ENCODE measurements at regions not wholly inside any gene's neighbourhood (a gene's known extent, or its start where the extent isn't known, plus 50 kb on each side); places are given as distances from the start of the nearest gene placed in this dataset.

DNA sequence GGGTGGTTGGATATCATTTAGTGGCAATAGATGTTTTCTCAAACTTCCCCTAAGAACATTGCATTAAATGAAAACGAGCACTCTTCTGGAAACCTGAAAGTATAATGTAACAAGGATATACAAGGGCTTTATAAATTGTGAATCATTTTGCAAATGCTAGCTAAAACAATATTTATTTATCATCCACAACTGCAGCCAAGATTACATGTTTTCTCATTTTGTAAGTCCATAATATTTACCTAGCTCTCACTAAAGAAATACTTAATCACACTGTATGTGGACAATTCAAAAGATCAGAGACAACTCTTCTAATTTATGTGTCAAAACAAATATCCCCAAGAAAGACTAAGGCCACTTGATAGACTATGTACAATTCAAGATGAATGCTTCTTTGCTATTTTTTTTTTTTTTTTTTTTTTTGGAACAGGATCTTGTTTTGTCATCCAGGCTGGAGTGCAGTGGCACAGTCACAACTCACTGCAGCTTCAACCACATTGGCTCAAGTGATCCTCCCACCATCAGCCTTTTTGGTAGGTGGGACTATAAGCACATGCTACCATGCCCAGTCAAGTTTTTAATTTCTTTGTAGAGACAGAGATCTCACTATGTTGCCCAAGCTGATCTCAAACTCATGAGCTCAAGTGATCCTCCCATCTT, 427.7 kb upstream of the THBS1 start:
- no peak for DNase-seq (ENCODE audit: low spot score)

- no peak for DNase-seq (ENCODE audit: low spot score)
Measured at GRCh38 chr15:39153716-39154115, 427.2 kb upstream of the THBS1 start.

- no peak for DNase-seq (ENCODE audit: low spot score)
Measured at GRCh38 chr15:39154227-39154638, 426.6 kb upstream of the THBS1 start.

DNA sequence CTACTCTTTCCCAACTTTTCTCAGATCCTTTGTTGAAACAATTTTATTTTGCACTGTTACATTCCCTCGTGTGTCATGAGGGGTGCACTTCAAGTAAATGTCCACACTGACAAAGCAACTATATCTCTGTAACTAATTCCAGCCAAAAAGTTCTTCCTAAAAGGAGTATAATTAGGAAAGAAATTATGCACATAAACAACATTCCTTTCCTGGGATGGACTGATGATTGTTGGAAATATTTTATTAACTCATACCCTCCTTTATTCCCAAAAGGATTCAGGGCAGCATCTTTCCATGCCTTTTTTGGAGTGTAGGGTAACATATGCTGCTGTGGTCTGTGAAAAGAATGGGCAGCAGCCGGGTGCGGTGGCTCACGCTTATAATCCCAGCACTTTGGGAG, 426.1 kb upstream of the THBS1 start:
- no peak for DNase-seq (ENCODE audit: low spot score)

GRCh38 chr15:39156166-39156565, 424.7 kb upstream of the THBS1 start:
- DNase-seq (ENCODE audit: low spot score) = no peak

DNA sequence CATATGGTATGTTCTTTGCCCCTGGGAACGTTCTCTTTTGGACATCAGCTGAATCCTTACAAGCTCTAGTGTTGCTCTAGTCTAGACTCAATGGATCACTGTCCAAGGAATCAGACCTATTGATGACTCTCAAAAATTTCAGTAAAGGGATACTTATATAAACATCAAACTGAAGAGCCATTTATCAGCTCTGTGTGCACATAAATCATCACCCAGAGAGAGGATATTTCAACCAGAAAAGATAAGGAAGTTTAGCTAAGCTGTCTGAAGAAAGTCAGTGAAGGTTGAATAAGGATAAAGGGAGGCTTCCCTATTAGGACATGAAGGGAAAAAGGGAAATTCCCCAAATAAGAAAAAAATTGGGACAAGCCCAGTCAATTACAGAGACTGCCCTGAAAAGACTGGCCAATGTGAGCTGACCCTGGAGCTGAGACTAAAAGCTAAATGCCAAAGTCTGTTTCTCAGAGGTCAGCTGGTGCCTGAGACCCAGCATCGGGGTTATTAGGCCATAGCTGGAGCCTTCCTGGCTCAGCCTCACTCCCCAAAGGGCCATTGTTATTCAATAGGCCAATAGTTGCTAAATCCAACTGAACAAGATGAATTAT, 424.1 kb upstream of the THBS1 start:
- no peak for DNase-seq (ENCODE audit: low spot score)

DNA sequence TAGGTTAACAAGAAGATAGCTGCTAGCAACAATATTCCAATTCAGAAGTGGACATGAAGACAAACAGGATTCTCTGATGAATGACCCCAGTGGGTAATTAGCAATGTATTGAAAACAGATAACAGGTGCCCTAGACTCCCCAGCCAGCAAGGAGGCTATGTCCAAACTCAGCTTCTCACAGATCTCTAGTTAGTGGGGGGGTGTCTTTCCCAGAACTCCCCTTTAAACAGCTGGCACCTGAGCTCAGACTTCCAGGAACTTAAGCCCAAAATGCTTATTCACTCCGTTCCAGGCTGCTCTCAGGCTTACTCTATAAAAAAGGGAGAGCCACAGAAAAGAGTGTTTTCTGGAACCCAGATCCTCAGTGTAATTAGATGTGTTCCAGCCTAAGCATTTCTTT, 423.0 kb upstream of the THBS1 start:
- DNase-seq (ENCODE audit: low spot score) = no peak

DNA sequence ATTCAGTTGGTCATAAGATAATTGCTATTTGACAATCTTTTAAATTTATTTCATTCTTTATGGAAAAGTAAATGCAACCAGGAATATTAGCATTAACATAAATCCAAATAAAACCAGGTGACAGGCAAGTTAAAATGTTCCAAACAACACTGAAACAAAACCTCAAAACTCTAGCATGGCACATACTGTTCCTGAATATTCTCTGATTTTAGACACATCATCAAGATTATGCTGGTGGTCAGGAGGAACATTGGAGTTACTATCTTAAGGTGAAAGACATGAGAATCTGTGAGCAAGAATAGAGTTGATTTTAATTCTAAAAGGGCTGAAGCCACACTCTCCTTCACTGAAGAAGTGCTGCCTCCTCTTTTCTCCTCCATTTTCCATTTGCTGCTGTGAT, 421.0 kb upstream of the THBS1 start:
- DNase-seq (ENCODE audit: low spot score) = no peak

GRCh38 chr15:39161096-39161495, 419.8 kb upstream of the THBS1 start:
- no peak for DNase-seq (ENCODE audit: low spot score)

DNA sequence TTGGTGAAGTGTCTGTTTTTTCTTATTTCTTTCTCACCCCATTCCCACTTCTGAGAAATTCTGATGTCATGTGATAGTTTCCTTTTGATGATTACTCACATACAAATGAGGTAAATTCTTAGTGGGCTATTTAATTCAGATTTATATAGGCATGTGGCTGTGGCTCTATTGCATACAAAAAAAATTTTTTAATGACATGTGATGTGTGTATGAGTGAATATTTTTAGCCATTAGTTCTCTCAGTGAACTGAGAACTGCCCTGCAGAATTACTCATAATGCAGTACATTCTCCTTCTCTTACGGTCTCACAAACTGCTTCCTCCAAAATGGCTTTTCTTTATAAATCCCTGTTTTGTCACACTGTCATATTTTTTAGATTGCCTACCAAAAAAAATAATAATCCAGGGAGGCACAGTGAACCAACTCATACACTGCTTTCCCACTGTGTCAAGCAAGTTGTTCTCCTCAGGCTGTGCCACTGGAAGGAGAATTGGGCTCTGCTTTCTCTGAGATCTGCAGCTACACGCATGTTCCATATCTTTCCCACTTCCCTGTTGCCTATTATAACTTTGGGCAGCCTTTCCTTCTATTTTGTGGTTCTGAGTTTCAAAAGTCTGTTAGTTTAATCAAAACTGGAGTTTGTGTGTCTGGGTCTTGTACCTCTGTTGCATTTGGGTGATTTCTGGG, 415.7 kb upstream of the THBS1 start:
- no peak for DNase-seq (ENCODE audit: low spot score)

GRCh38 chr15:39167164-39168058, 413.5 kb upstream of the THBS1 start:
- DNase-seq (ENCODE audit: low spot score) = no peak

- peak; percentile 97 for DNase-seq (ENCODE audit: low spot score)
Measured at GRCh38 chr15:39171944-39172368, 408.9 kb upstream of the THBS1 start.

DNA sequence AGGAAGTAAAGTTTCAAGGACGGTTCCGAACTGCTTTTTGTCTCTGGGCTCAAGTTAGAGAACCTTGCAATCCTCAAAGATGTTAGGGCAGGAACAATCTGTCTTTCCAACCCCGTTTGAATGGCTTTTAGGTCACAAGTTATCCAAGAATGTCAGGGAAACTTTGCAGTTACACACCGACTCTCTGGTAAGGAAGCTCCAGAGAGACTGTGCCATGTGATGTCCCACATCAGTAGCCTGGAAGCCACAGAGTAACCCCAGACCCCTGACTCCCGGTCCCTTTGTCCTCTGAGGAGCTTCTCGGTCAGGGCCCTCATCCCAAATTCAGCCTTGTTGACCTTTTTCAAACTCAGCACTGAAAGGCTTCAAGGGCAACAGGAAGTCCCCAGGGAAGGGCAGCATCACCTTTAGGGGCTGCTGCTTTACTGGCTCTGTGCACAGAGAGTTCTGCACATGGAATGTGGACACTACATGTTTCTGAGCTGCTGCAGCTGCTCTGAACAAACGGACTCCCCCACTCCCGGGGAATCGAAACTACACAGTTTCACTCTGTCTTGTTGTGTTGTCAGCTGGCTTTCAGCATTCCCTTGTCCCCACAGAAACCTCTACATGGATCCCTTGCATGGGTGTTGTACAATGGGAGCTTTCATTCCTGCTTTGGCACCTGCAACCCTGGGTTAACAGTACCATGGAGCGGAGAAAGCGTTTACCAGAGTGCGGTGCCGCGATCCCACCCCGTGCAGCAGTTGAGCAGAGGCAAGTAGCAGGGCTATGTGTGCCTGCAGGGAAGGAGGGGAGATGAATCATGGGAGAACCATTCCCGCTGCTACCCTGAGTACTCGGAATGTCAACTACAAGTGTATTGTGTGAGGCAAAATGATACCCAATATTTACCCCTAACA, 408.2 kb upstream of the THBS1 start:
- no peak for DNase-seq (ENCODE audit: low spot score)

- DNase-seq (ENCODE audit: low spot score) = no peak
Measured at GRCh38 chr15:39173426-39173825, 407.5 kb upstream of the THBS1 start.

DNA sequence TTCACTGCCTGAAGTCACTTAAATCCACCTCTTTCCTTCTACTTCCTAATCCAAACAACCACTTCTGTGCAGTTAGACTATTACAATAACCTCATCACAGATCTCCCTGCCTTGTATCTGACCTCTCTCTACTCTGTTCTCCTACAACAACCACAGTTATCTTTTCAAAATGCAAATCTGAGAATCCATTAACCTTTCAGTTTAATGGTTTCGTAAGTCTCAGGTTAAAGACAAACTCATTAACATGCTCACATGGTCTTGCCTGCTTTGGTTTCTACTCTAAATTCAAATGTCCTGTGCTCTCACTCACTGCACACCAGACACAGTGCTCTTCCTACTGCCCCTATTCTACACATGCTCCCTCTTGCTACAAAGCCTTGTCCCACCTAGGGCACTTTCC, 406.5 kb upstream of the THBS1 start:
- no peak for DNase-seq (ENCODE audit: low spot score)

- DNase-seq (ENCODE audit: low spot score) = no peak
Measured at GRCh38 chr15:39176030-39176429, 404.8 kb upstream of the THBS1 start.

DNA sequence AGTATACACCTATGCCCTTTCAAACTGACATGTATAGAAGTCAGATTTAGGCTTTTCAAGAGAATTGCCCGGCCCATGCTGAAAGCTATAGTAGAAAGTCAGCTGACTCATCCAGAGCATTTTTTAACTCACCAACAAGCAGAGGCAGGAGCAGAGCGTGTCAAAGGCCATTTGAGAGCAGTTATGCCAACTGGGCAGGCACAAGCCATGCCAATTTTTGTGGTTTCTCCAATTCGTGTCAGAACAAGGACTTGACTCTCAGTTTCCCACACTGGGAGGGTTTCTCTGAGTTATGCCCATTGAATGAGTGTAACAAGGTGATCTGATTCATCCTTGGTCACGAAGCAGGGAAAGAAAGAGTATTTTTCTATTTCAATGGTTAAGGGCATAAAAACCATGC, 403.3 kb upstream of the THBS1 start:
- DNase-seq (ENCODE audit: low spot score) = no peak

DNA sequence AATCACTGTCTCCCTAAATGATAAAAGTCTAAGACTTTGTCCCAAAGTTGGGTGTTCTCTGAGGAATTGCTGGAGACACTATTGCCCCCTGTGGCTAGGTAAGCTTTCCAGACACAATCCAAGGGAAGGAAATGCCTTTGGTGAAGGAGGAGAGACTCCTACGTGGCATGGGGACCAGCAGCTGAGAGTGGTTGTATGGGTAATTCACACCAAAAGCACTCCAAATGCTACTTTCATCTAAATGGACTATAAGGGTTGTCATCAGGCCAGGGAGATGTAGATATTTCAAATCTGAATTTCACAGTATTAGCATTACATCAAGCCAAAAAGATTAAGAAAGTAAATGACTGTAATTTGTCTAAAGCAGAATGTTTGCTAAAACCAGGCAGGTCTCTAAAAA, 400.8 kb upstream of the THBS1 start:
- no peak for DNase-seq (ENCODE audit: low spot score)

- no peak for DNase-seq (ENCODE audit: low spot score)
Measured at GRCh38 chr15:39180483-39180933, 400.4 kb upstream of the THBS1 start.

- no peak for DNase-seq (ENCODE audit: low spot score)
Measured at GRCh38 chr15:39181056-39181747, 399.7 kb upstream of the THBS1 start.

- DNase-seq (ENCODE audit: low spot score) = no peak
Measured at GRCh38 chr15:39181940-39182339, 398.9 kb upstream of the THBS1 start.
